GM23338 (cell line): ENCODE measurements at regions not wholly inside any gene's neighbourhood (a gene's known extent, or its start where the extent isn't known, plus 50 kb on each side); places are given as distances from the start of the nearest gene placed in this dataset.
A peak's percentile ranks its signal among the peaks of the same experiment; 100 is the strongest.

ENCODE experiments used
- ATAC-seq: fragments of 200-7000 bp; cut with Tn5 transposase; 3 replicates; pipeline ENCODE4 v1.9.1; 2020
- DNase-seq: peaks from one replicate; pipeline ENCODE4 v3.0.0-alpha.2; 2015; ENCODE audit warnings: low spot score
- H2AFZ ChIP-seq: fragments of 200-600 bp; sonication (generic); 2 replicates; pipeline ENCODE4 v1.8.0; 2016; ENCODE audit warnings: antibody characterized with exemption, mild to moderate bottlenecking, moderate library complexity
- H3F3A ChIP-seq: fragments of 200-600 bp; sonication (generic); replicated peaks from 2 replicates; pipeline ENCODE4 v1.8.0; 2017; ENCODE audit warnings: antibody characterized with exemption, mixed run types, low read depth
- H3K27ac ChIP-seq: fragments of 200-600 bp; sonication (generic); 2 replicates; pipeline ENCODE4 v1.6.1; 2016; ENCODE audit warnings: low read depth
- H3K27me3 ChIP-seq: fragments of 200-600 bp; sonication (generic); 2 replicates; pipeline ENCODE4 v1.8.0; 2016; ENCODE audit warnings: mild to moderate bottlenecking, mixed run types, moderate library complexity; ENCODE audit not compliant: insufficient read depth
- H3K36me3 ChIP-seq: fragments of 200-600 bp; sonication (generic); 2 replicates; pipeline ENCODE4 v1.8.0; 2016; ENCODE audit warnings: mild to moderate bottlenecking; ENCODE audit not compliant: insufficient read depth
- H3K4me1 ChIP-seq: fragments of 200-600 bp; sonication (generic); 2 replicates; pipeline ENCODE4 v1.8.0; 2016; ENCODE audit warnings: mild to moderate bottlenecking, moderate library complexity; ENCODE audit not compliant: insufficient read depth
- H3K4me2 ChIP-seq: fragments of 200-600 bp; sonication (generic); 2 replicates; pipeline ENCODE4 v1.7.1; 2017; ENCODE audit warnings: mixed run types
- H3K4me3 ChIP-seq: fragments of 200-600 bp; sonication (generic); 2 replicates; pipeline ENCODE4 v1.6.1; 2016; ENCODE audit warnings: mixed run types
- H3K79me2 ChIP-seq: fragments of 200-600 bp; sonication (generic); replicated peaks from 2 replicates; pipeline ENCODE4 v1.8.0; 2017; ENCODE audit warnings: mild to moderate bottlenecking; ENCODE audit not compliant: insufficient read depth
- H3K9me2 ChIP-seq: fragments of 200-600 bp; sonication (generic); 2 replicates; pipeline ENCODE4 v1.8.0; 2017; ENCODE audit not compliant: insufficient read depth
- H4K20me1 ChIP-seq: fragments of 200-600 bp; sonication (generic); replicated peaks from 2 replicates; pipeline ENCODE4 v1.8.0; 2017; ENCODE audit warnings: mild to moderate bottlenecking; ENCODE audit not compliant: insufficient read depth
- H3K27ac Mint-ChIP-seq: 2 replicates; pipeline ENCODE4 v1.8.0; 2020; ENCODE audit warnings: inconsistent platforms, mild to moderate bottlenecking, moderate library complexity, mixed read lengths
- H3K27me3 Mint-ChIP-seq: 3 replicates; pipeline ENCODE4 v1.8.0; 2022; ENCODE audit warnings: low read depth, mild to moderate bottlenecking, moderate library complexity, mixed read lengths, inconsistent platforms; ENCODE audit not compliant: insufficient read depth, poor library complexity
- H3K36me3 Mint-ChIP-seq: 3 replicates; pipeline ENCODE4 v1.8.0; 2021; ENCODE audit warnings: low read depth, mild to moderate bottlenecking, inconsistent platforms, moderate library complexity, mixed read lengths
- H3K4me1 Mint-ChIP-seq: 3 replicates; pipeline ENCODE4 v1.8.0; 2020; ENCODE audit warnings: mild to moderate bottlenecking, inconsistent platforms, mixed read lengths
- H3K4me3 Mint-ChIP-seq: 3 replicates; pipeline ENCODE4 v1.8.0; 2021; ENCODE audit warnings: moderate library complexity, mild to moderate bottlenecking, inconsistent platforms, mixed read lengths
- H3K9me3 Mint-ChIP-seq: 3 replicates; pipeline ENCODE4 v1.8.0; 2020; ENCODE audit warnings: moderate library complexity, mild to moderate bottlenecking, inconsistent platforms, mixed read lengths
- CREB1 ChIP-seq: fragments of 250-450 bp; sonication (Bioruptor Pico); IDR thresholded peaks from 2 replicates; pipeline ENCODE4 v1.5.0; 2020; ENCODE audit warnings: low read depth, mild to moderate bottlenecking, moderate library complexity
- EZH2 ChIP-seq: fragments of 200-600 bp; sonication (generic); IDR thresholded peaks from one replicate; pipeline ENCODE4 v1.8.0; 2017; ENCODE audit warnings: antibody characterized with exemption, mild to moderate bottlenecking, low read depth; ENCODE audit not compliant: unreplicated experiment
- EZH2phosphoT487 ChIP-seq: fragments of 200-600 bp; sonication (generic); IDR thresholded peaks from one replicate; pipeline ENCODE4 v1.8.1; 2018; ENCODE audit warnings: antibody characterized with exemption; ENCODE audit not compliant: unreplicated experiment
- JUNB ChIP-seq: IDR thresholded peaks from one replicate; pipeline ENCODE4 v1.6.1; 2016; ENCODE audit warnings: antibody characterized with exemption; ENCODE audit not compliant: unreplicated experiment
- NANOG ChIP-seq: IDR thresholded peaks from 2 replicates; pipeline ENCODE4 v1.6.1; 2016; ENCODE audit warnings: antibody characterized with exemption, borderline replicate concordance
- POLR2AphosphoS5 ChIP-seq: IDR thresholded peaks from 2 replicates; pipeline ENCODE4 v1.6.1; 2016; ENCODE audit warnings: antibody characterized with exemption, low read depth
- STAT1 ChIP-seq: IDR thresholded peaks from one replicate; pipeline ENCODE4 v1.6.1; 2016; ENCODE audit warnings: antibody characterized with exemption; ENCODE audit not compliant: unreplicated experiment
- ZNF114 ChIP-seq: fragments of 250-450 bp; sonication (Bioruptor Pico); IDR thresholded peaks from 2 replicates; pipeline ENCODE4 v1.5.0; 2020; ENCODE audit warnings: mild to moderate bottlenecking, moderate library complexity
- ZNF331 ChIP-seq: fragments of 250-450 bp; sonication (Bioruptor Pico); IDR thresholded peaks from 2 replicates; pipeline ENCODE4 v1.5.0; 2020; ENCODE audit warnings: low read depth, mild to moderate bottlenecking, moderate library complexity
- TF ChIP-seq, protein P1 (sequence below), 2 experiments: fragments of 200-600 bp in 1 of 2; sonication (generic) in 1 of 2; conservative IDR thresholded peaks; 2 replicates each; pipeline versions ENCODE4 v1.5.1 to v1.6.1; 2016 to 2017; ENCODE audit warnings: antibody characterized with exemption in 2 of 2, low read depth in 2 of 2, mild to moderate bottlenecking in 2 of 2, moderate library complexity in 1 of 2
- TF ChIP-seq, protein P2 (sequence below): fragments of 250-450 bp; sonication (Bioruptor Pico); IDR thresholded peaks from 2 replicates; pipeline ENCODE4 v1.5.0; 2020; ENCODE audit warnings: mild to moderate bottlenecking, moderate library complexity
- TF ChIP-seq, protein P3 (sequence below): IDR thresholded peaks from 2 replicates; pipeline ENCODE4 v1.6.1; 2016; ENCODE audit warnings: antibody characterized with exemption
- TF ChIP-seq, protein P4 (sequence below): IDR thresholded peaks from one replicate; pipeline ENCODE4 v1.6.1; 2018; ENCODE audit warnings: antibody characterized with exemption; ENCODE audit not compliant: unreplicated experiment

DNA sequence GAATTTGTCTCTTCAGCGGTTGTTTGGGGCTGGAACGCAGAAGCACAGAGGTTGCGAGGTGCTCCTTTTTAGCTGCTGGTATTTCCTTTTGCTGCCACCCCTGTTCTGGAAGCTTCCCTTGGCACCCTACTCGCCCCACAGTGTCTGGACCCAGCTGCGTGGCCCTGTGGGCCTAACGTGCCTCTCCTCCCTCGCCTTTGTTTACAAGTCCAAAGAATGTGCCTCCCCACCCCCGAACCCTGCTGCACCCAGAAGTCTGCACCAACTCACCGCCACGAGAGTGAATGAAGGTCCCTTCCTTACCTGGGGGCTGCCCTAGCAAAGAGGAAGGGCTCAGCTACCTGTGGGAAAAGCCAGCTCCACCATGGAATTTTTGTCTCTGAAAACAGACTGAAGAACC, 139.7 kb upstream of the RPS6KA2 start:
- H3K27ac Mint-ChIP-seq: peak overlapping the region; percentile 65; the same call in 1 of the 2 replicates
- peaks cover 9% of the 10 kb centered on the region for H3K27me3 Mint-ChIP-seq
- TF ChIP-seq, protein P1, sequence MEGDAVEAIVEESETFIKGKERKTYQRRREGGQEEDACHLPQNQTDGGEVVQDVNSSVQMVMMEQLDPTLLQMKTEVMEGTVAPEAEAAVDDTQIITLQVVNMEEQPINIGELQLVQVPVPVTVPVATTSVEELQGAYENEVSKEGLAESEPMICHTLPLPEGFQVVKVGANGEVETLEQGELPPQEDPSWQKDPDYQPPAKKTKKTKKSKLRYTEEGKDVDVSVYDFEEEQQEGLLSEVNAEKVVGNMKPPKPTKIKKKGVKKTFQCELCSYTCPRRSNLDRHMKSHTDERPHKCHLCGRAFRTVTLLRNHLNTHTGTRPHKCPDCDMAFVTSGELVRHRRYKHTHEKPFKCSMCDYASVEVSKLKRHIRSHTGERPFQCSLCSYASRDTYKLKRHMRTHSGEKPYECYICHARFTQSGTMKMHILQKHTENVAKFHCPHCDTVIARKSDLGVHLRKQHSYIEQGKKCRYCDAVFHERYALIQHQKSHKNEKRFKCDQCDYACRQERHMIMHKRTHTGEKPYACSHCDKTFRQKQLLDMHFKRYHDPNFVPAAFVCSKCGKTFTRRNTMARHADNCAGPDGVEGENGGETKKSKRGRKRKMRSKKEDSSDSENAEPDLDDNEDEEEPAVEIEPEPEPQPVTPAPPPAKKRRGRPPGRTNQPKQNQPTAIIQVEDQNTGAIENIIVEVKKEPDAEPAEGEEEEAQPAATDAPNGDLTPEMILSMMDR (conservative IDR thresholded peaks at IDR 0.05; ENCODE audit: low read depth in 2 of 2): no peak
- TF ChIP-seq EZH2phosphoT487 (no peak), ZNF331 (CRISPR knock-in tag) (no peak), EZH2 (no peak), JUNB (no peak), CREB1 (CRISPR knock-in tag) (no peak), STAT1 (no peak), NANOG (no peak), POLR2AphosphoS5 (no peak), ZNF114 (CRISPR knock-in tag) (no peak)
- TF ChIP-seq, protein P2, sequence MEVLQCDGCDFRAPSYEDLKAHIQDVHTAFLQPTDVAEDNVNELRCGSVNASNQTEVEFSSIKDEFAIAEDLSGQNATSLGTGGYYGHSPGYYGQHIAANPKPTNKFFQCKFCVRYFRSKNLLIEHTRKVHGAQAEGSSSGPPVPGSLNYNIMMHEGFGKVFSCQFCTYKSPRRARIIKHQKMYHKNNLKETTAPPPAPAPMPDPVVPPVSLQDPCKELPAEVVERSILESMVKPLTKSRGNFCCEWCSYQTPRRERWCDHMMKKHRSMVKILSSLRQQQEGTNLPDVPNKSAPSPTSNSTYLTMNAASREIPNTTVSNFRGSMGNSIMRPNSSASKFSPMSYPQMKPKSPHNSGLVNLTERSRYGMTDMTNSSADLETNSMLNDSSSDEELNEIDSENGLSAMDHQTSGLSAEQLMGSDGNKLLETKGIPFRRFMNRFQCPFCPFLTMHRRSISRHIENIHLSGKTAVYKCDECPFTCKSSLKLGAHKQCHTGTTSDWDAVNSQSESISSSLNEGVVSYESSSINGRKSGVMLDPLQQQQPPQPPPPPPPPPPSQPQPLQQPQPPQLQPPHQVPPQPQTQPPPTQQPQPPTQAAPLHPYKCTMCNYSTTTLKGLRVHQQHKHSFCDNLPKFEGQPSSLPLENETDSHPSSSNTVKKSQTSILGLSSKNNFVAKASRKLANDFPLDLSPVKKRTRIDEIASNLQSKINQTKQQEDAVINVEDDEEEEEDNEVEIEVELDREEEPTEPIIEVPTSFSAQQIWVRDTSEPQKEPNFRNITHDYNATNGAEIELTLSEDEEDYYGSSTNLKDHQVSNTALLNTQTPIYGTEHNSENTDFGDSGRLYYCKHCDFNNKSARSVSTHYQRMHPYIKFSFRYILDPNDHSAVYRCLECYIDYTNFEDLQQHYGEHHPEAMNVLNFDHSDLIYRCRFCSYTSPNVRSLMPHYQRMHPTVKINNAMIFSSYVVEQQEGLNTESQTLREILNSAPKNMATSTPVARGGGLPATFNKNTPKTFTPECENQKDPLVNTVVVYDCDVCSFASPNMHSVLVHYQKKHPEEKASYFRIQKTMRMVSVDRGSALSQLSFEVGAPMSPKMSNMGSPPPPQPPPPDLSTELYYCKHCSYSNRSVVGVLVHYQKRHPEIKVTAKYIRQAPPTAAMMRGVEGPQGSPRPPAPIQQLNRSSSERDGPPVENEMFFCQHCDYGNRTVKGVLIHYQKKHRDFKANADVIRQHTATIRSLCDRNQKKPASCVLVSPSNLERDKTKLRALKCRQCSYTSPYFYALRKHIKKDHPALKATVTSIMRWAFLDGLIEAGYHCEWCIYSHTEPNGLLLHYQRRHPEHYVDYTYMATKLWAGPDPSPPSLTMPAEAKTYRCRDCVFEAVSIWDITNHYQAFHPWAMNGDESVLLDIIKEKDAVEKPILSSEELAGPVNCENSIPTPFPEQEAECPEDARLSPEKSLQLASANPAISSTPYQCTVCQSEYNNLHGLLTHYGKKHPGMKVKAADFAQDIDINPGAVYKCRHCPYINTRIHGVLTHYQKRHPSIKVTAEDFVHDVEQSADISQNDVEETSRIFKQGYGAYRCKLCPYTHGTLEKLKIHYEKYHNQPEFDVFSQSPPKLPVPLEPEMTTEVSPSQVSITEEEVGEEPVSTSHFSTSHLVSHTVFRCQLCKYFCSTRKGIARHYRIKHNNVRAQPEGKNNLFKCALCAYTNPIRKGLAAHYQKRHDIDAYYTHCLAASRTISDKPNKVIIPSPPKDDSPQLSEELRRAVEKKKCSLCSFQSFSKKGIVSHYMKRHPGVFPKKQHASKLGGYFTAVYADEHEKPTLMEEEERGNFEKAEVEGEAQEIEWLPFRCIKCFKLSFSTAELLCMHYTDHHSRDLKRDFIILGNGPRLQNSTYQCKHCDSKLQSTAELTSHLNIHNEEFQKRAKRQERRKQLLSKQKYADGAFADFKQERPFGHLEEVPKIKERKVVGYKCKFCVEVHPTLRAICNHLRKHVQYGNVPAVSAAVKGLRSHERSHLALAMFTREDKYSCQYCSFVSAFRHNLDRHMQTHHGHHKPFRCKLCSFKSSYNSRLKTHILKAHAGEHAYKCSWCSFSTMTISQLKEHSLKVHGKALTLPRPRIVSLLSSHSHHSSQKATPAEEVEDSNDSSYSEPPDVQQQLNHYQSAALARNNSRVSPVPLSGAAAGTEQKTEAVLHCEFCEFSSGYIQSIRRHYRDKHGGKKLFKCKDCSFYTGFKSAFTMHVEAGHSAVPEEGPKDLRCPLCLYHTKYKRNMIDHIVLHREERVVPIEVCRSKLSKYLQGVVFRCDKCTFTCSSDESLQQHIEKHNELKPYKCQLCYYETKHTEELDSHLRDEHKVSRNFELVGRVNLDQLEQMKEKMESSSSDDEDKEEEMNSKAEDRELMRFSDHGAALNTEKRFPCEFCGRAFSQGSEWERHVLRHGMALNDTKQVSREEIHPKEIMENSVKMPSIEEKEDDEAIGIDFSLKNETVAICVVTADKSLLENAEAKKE (CRISPR knock-in tag): no peak
- TF ChIP-seq, protein P3, sequence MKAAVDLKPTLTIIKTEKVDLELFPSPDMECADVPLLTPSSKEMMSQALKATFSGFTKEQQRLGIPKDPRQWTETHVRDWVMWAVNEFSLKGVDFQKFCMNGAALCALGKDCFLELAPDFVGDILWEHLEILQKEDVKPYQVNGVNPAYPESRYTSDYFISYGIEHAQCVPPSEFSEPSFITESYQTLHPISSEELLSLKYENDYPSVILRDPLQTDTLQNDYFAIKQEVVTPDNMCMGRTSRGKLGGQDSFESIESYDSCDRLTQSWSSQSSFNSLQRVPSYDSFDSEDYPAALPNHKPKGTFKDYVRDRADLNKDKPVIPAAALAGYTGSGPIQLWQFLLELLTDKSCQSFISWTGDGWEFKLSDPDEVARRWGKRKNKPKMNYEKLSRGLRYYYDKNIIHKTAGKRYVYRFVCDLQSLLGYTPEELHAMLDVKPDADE: no peak
- TF ChIP-seq, protein P4, sequence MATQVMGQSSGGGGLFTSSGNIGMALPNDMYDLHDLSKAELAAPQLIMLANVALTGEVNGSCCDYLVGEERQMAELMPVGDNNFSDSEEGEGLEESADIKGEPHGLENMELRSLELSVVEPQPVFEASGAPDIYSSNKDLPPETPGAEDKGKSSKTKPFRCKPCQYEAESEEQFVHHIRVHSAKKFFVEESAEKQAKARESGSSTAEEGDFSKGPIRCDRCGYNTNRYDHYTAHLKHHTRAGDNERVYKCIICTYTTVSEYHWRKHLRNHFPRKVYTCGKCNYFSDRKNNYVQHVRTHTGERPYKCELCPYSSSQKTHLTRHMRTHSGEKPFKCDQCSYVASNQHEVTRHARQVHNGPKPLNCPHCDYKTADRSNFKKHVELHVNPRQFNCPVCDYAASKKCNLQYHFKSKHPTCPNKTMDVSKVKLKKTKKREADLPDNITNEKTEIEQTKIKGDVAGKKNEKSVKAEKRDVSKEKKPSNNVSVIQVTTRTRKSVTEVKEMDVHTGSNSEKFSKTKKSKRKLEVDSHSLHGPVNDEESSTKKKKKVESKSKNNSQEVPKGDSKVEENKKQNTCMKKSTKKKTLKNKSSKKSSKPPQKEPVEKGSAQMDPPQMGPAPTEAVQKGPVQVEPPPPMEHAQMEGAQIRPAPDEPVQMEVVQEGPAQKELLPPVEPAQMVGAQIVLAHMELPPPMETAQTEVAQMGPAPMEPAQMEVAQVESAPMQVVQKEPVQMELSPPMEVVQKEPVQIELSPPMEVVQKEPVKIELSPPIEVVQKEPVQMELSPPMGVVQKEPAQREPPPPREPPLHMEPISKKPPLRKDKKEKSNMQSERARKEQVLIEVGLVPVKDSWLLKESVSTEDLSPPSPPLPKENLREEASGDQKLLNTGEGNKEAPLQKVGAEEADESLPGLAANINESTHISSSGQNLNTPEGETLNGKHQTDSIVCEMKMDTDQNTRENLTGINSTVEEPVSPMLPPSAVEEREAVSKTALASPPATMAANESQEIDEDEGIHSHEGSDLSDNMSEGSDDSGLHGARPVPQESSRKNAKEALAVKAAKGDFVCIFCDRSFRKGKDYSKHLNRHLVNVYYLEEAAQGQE: no peak
- Histone ChIP-seq H3K4me1 (peaks cover 40% of the 10 kb centered on the region), H3K4me3 (no peak overlapping the region), H3K27me3 (no peaks in the 10 kb centered on the region), H3F3A (no peaks in the 10 kb centered on the region), H3K36me3 (no peaks in the 10 kb centered on the region), H3K9me2 (no peaks in the 10 kb centered on the region), H4K20me1 (no peaks in the 10 kb centered on the region), H2AFZ (peak overlapping the region; percentile 58; the same call in 1 of the 2 replicates), H3K79me2 (no peaks in the 10 kb centered on the region), H3K27ac (no peak overlapping the region; the same call in 1 of the 2 replicates), H3K4me2 (peak overlapping the region; percentile 52; the same call in 1 of the 2 replicates)
- peaks cover 45% of the 10 kb centered on the region for H3K4me1 Mint-ChIP-seq
- DNase-seq (no peak), ATAC-seq (peak; percentile 45)
- H3K9me3 Mint-ChIP-seq: peaks cover 7% of the 10 kb centered on the region; the same call in 1 of the 3 replicates
- H3K4me3 Mint-ChIP-seq: no peak overlapping the region; the same call in 2 of the 3 replicates
- no peaks in the 10 kb centered on the region for H3K36me3 Mint-ChIP-seq
